Sciatic nerve (tissue), 2 donors: ENCODE measurements at regions not wholly inside any gene's neighbourhood (a gene's known extent, or its start where the extent isn't known, plus 50 kb on each side); places are given as distances from the start of the nearest gene placed in this dataset.

Source experiments
- ATAC-seq: fragments of 200-7000 bp; cut with Tn5 transposase; one replicate; pipeline ENCODE4 v1.9.1; 2020; ENCODE audit warnings: mild to moderate bottlenecking, moderate library complexity
- DNase-seq: peaks from one replicate; pipeline ENCODE4 v3.0.0-alpha.2; 2020; ENCODE audit warnings: low spot score
- intact Hi-C: fragments of 100-400 bp; cut with DNase I; formaldehyde crosslinking; loops from one replicate; pipeline ENCODE4 v1.14.2; 2022
- donor health status: DM: no; HTN: no; CAD: no.
- donor health status: DM: no; HTN: no; CAD: no.

DNA sequence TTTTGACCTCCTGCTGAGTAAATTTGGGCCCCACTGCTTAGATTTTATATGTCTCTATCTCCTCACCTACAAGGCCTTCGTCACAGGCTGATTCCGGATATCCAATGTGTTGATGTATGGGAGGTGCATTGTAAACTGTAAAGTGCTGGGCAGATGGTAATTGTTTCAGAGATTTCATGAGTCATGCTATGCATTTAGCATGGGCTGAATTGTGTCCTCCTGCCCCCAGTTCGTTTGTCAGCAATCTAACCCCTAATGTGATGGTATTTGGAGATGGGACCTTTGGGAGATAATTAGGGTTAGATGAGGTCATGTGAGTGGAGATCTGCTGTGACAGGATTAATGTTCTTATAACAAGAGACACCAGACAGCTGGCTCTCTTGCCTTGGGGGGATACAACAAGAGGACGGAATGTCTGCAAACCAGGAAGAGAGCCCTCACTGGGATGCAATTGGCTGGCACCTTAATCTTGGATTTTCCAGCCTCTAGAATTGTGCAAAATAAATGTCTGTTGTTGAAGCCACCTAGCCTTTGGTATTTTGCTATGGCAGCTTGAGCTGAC lies 101.8 kb upstream of the NLRP1 start:
- ATAC-seq (no peak), DNase-seq (no peak)
- intact Hi-C loops = no loop called here

DNA sequence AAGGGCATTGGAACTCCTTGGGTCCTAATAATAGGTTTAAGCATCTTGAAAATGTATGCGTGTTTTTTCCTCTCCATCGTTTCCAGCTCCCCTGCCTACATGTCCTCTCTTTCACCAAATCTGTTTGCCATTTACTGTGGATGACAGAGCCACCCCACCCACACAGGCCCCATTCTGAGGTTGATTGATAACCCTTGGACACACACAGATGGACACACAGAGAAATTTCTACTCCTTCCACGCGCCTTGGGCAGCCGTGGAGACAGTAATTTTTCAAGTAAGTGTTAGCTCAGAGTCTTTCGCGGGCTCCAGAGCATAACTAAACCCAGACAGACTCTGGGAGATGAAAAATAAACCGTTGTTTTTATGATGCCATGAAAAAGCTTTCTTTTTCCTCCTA lies 103.3 kb upstream of the NLRP1 start:
- DNase-seq (no peak), ATAC-seq (no peak)
- intact Hi-C loops = no loop called here

- DNase-seq = no peak
- intact Hi-C loops = no loop called here
- no peak for ATAC-seq
Observed at GRCh38 chr17:5693821-5694220, 109.5 kb upstream of the NLRP1 start.

DNA sequence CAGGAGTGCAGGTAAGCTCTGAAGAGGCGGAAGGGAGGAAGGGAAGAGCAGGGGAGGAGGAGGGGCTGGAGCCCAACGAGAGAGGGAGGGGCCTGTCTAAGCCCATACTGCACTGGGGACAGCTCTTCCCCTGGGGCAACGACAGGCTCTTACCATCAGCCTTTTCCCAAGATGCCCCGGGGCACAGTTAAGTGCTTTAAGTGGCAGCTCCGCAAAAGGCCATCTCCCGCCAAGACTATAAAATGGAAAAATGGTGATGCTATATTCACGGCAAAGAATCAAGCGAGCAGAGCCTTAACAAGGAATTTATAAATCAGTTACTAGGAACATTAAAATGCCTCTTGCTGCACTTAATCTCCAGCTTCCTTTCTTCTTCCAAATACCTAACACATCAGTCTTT lies 110.2 kb upstream of the NLRP1 start:
- intact Hi-C loops = no loop called here
- ATAC-seq (no peak), DNase-seq (no peak)

GRCh38 chr17:5695480-5695879 lies 111.2 kb upstream of the NLRP1 start:
- intact Hi-C loops = no loop called here
- DNase-seq (no peak), ATAC-seq (no peak)

DNA sequence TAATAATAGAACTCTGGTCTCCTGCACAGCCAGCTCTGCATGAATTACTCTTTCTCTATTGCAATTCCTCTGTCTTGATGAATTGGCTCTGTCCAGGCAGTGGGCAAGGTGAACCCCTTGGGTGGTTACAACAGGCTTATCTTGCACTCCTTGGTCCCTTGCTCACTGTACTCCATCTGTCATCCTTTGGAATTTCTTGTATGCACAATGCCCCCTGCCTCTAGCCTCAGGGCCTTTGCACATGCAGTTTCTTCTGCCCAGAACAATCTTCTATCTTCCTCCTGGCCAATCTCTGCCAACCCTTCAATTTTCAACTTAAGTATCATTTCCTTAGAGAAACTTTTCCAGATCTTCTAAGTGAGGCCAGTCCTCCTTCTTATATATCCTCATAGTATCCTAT lies 114.7 kb upstream of the NLRP1 start:
- no peak for ATAC-seq
- no peak for DNase-seq
- intact Hi-C loops = no loop called here

GRCh38 chr17:5699814-5700213 lies 115.5 kb upstream of the NLRP1 start:
- ATAC-seq = no peak
- intact Hi-C loops = no loop called here
- DNase-seq = no peak

DNA sequence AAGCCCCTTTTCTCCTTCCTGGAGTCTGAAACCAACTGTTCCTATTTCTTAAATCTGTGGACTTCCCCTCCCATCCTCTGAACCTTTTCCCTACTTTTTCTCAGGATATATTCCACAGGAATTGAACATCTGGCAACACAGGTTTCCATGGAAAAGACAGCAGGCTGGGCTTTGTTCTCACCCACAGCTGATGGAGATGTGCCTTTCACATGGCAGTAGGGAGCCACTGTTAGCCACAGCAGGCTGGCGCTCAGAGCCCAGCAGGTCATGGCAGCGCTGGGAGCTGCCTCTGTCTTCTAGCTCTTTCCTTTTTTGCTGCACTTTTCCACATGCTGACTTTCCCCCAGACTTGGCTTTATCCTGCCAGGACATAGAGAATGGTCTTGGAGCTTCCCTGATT lies 116.4 kb upstream of the NLRP1 start:
- DNase-seq (no peak), ATAC-seq (no peak)
- intact Hi-C loops = no loop called here

GRCh38 chr17:5701381-5701780 lies 117.1 kb upstream of the NLRP1 start:
- no peak for ATAC-seq
- no peak for DNase-seq
- intact Hi-C loops = no loop called here

- intact Hi-C loops = no loop called here
- no peak for ATAC-seq
- no peak for DNase-seq
Observed at GRCh38 chr17:5702951-5703510, 118.7 kb upstream of the NLRP1 start.

DNA sequence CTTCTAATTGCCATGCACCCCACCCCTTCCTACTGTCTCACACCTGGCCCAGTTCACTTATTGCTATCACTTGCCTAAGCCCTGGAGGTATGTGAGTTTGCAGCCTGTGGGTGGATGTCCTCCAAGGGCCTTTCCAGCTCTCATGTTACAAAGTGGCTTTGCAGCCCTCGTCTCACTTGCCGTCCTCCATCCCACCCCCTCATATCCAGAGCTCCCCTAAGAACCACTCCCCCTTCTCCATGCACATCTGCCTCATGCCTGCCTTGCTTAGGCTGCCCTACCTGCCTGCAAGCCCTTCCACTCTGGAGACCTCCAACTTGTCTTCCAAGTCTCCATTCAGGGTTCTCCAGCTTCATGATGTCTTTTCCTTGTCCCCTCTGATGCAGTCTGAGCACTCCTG lies 119.4 kb upstream of the NLRP1 start:
- DNase-seq (no peak), ATAC-seq (no peak)
- intact Hi-C loops = no loop called here

DNA sequence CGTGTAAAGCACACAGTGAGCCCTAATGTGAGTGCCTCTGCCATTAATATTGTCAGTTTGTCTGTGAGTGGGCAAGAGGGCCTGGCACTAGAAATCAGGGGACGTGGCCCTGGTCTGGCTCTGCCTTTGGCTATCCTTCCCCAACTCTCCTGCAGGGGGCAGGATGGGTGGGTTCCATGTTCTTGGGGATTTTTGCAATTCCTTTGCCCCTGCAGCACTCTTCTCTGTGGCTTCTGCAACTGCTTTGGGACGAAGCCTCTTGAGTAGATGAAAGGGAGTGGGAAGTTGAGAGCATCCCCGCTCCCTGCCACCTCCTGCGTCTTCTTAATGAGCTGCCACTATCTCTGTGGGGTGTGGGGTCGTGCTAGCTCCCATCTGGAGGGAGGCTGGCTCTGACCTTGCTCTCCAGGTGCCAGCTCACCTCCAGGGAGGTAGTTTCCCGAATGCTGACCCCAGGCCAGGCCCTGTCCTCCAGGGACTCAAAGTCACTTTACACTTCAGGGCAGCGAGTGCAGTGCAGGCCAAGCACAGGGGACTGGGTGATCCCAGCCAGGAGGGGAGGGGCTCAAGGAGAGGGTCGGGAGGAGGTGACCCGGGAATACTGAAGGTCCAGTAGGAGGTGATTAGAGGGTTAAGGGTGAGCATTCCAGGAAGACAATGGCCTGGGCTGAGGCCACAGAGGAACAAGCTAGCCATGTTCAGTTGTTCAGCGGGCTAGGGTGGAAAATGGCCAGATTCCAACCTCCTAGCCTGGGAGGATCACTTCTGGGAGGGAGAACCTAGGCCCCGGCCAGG lies 121.0 kb upstream of the NLRP1 start:
- DNase-seq (no peak), ATAC-seq (no peak)
- intact Hi-C loops = no loop called here

GRCh38 chr17:5705876-5706576 lies 121.7 kb upstream of the NLRP1 start:
- DNase-seq (no peak), ATAC-seq (no peak)
- intact Hi-C loops = no loop called here

- peak; percentile 74 for ATAC-seq
- DNase-seq = peak; percentile 75
- intact Hi-C loops = no loop called here
Observed at GRCh38 chr17:5706577-5707210, 122.4 kb upstream of the NLRP1 start.

GRCh38 chr17:5707482-5707881 lies 123.2 kb upstream of the NLRP1 start:
- ATAC-seq (no peak), DNase-seq (no peak)
- intact Hi-C loops = no loop called here

- DNase-seq = no peak
- no peak for ATAC-seq
- intact Hi-C loops = no loop called here
Observed at GRCh38 chr17:5708344-5708743, 124.0 kb upstream of the NLRP1 start.

- ATAC-seq = no peak
- DNase-seq = no peak
- intact Hi-C loops = no loop called here
Observed at GRCh38 chr17:5711344-5711743, 127.0 kb upstream of the NLRP1 start.

DNA sequence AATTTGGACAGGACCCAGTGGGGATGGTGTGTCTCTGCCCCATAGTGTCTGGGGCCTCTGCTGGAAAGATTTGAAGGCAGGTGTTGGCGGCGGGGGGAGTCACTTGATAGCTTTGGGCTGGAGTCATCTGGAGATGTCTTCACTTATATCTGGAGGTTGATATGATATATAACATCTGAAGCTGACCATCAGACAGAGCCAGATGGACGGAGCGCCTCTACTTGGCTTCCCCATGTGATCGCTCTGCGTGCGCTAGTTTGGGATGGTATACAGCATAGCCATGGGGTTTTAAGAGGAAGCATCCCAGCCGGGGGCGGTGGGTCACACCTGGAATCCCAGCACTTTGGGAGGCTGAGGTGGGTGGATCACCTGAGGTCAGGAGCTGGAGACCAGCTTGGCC lies 130.7 kb upstream of the NLRP1 start:
- intact Hi-C loops = no loop called here
- no peak for ATAC-seq
- DNase-seq = no peak

DNA sequence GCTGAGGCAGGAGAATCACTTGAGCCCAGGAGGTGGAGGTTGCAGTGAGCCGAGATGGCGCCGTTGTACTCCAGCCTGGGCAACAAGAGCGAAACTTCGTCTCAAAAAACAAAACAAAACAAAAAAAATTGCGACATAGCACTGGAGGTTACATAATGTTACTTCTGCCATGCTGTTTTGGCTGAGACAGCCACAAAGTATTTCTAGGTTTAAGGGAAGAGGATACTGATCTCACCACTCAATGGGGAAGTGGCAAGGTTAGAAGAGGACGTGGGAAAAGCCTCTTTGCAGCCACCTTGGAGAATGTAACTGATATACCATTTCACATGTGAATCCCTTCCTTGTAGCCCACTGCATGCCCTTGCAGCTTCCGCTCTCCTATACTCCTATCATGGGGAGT lies 131.2 kb upstream of the NLRP1 start:
- peak; percentile 52 for ATAC-seq
- DNase-seq = no peak
- intact Hi-C loops = no loop called here

DNA sequence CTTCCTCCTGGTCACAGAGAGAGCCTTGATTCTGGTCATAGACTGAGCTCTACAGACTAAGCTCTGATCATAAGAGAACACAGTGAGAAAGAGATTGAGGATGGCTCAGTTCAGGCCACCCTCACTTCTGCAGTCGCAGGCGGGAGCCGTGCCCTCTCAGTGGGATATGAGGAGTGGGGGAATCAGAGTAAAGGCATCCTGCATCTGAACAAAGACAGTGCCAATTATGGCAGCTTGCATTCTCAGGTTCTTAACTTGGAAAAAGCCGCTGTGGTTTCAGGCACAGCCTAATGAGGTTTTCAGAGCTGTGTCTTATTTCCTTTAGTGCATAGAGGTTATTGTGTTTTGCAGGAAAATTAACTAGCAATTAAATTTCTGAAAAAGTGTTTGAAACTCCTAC lies 134.4 kb upstream of the NLRP1 start:
- DNase-seq (no peak), ATAC-seq (no peak)
- intact Hi-C loops = no loop called here
